Fibroblast of upper back skin (primary cell): ENCODE measurements at regions not wholly inside any gene's neighbourhood (a gene's known extent, or its start where the extent isn't known, plus 50 kb on each side); places are given as distances from the start of the nearest gene placed in this dataset.

Experiments
- DNase-seq: peaks from one replicate; pipeline ENCODE4 v3.0.0-alpha.2; 2013

DNA sequence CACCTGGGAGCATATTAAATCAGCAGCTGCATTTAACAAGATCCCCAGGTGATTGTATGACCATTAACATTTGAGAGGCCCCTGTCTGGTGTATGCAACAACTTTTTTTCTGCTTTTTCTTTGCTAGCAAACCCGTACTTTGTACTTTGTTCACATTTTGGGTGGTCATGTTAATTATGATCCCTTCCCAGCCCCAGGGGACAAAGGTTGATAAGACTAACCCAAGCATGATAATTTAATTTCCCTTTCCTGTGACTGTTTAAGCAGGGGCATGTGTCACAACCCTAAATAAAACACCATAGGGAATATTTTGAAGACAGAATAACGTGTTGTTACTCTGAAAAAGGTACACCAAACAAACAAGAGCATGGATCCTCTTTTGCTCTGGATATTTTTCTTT lies 332.0 kb downstream of the PCDH18 start:
- DNase-seq, result no peak

DNA sequence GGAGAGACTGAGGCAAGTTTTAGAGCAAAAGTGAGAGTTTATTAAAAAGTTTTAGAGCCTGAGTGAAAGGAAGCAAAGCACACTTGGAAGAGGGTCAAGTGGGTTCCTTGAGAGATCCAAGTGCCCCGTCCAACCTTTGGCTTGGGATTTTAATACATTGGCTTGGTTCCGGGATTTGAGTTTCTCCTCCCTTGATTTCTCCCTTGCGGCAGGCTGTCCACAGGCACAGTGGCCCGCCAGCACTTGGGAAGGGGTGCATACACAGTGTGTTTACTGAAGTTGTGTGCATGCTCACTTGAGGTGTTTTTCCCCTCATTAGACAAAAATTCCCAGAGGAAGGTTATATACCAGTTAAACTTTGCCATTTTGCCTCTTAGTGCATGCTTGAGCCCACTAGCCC lies 333.5 kb downstream of the PCDH18 start:
- DNase-seq, result no peak

GRCh38 chr4:137194670-137195069 lies 337.6 kb downstream of the PCDH18 start:
- no peak for DNase-seq

DNA sequence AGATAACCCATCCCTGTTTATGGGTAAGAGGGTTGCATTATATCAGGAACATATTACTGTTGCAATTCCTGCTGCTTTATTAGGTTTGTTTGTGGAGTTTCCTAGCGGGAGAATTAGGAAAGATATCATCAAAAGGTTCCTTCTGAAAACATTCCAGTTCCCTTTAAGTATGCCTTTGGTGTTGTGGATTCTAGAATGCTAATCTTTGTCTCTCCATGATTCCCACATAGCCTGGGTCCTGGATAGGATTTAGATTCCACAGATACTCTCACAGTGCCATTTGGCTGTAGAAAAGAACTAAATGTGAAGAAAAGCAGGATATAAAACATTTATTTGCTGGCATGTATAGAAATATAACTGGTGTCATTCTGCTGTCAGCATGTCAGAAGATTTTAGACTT lies 338.7 kb downstream of the PCDH18 start:
- DNase-seq, result no peak

GRCh38 chr4:137181293-137181899 lies 350.9 kb downstream of the PCDH18 start:
- no peak for DNase-seq

- no peak for DNase-seq
Measured at GRCh38 chr4:137180349-137180748, 351.9 kb downstream of the PCDH18 start.

GRCh38 chr4:137156807-137157206 lies 375.5 kb downstream of the PCDH18 start:
- DNase-seq, result peak; percentile 40

DNA sequence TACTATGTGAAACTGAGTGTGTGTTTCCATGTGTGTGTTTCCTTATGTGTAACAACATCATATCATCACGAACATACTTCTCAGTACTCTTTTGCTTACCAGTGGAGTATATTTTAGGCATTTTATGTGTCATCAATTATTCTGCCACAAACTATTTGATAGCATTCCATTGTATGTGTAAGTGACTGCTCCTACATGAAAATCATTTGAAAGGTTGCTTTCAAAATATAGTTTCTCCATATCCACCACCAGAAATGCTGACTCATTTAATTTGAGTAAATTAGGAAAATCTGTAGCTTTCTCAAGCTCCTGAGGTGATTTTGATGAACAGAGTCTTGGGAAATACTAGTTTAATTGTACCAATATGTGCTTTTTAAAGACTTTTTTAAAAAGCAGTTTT lies 376.2 kb downstream of the PCDH18 start:
- DNase-seq, result peak; percentile 95

- no peak for DNase-seq
Measured at GRCh38 chr4:137131201-137131600, 401.1 kb downstream of the PCDH18 start.

DNA sequence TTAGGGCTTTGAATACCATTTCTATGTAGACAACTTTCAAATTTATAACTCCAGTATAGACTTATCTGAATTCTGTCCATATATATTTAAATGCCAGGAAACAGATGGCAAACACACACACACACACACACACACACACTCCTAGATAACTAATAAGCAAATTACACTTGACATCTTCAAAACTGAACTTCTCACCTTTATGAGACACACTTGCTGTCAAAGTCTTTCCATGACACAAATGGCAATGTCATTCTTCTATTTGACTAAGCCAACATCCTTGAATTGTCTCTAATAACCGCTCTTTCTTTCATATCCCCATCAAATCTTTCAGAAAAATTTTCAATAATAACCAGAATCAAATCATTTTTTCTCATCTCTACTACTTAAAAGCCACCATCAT lies 402.4 kb downstream of the PCDH18 start:
- no peak for DNase-seq

- peak; percentile 72 for DNase-seq
Measured at GRCh38 chr4:137129441-137129840, 402.9 kb downstream of the PCDH18 start.

- peak; percentile 58 for DNase-seq
Measured at GRCh38 chr4:137125011-137125410, 407.3 kb downstream of the PCDH18 start.

DNA sequence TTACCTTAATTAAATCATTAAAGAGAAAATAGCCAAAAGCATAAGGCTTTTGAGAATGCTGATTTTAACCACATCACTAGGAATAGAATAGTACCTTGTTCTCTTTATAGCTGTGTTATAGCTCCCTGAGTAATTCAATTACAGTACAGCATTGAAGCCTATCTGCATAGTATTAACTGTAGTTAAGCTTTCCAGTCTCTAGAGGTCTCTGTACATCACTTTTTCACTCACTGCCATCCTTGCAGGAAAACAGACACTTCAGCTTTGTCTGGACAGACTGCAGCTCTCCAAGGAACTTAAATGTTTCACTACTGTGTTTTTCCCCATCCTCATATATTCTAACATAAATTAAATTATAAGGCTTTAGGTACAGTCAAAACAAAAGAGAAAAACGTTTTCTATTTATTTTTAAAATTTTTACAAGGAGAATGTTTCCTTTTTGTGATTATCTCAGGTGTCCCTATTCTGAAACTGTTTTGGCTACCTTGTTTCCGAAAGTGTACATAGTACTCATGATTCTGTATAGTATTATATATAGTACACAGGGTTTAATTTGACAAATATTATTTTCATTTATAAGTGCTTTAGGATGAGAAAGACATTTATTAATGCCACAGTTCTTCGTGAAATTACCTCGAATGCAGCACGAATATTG lies 407.9 kb downstream of the PCDH18 start:
- peak; percentile 77 for DNase-seq

GRCh38 chr4:137122876-137123275 lies 409.4 kb downstream of the PCDH18 start:
- DNase-seq, result no peak

DNA sequence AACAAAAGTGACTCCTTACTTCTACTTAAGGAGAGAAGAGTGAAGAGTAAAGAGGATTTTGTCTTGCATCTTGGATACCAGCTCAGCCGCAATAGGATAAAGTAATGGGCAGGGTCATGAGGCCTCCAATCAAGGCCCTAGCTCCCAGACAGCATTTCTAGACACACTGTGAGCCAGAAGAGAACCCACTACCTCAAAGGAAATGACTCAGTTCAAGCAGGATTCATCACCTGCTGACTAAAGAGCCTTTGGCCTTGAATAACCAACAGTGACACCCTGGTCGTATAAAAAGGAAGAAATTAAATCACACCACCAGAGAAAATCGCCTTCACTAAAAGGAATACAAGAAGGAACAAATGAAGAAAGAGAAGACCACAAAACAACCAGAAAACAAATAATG lies 416.1 kb downstream of the PCDH18 start:
- no peak for DNase-seq

- DNase-seq, result no peak
Measured at GRCh38 chr4:137106733-137107132, 425.6 kb downstream of the PCDH18 start.

- DNase-seq, result no peak
Measured at GRCh38 chr4:137106287-137106686, 426.0 kb downstream of the PCDH18 start.

GRCh38 chr4:137090951-137091350 lies 441.3 kb downstream of the PCDH18 start:
- no peak for DNase-seq

- DNase-seq, result peak; percentile 13
Measured at GRCh38 chr4:137083571-137084135, 448.6 kb downstream of the PCDH18 start.

DNA sequence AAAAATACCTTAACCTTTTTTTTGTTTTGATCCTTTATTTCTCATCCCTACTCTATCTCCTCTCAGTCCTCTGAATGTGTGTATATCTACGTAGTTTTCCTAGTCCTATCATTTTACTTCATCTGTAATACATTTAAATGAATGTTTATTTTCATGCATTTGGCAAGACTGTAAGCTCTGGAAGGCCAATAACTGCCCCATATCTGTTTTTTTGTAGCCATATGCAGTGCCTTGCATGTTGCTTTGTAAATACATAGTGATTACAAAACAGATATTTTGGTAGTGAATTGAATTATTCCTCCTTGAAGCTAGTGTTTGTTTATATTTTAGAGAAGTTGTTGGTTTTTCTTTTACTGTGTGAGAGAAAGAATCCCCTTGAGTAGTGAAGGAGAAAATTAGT lies 450.2 kb downstream of the PCDH18 start:
- DNase-seq, result no peak

DNA sequence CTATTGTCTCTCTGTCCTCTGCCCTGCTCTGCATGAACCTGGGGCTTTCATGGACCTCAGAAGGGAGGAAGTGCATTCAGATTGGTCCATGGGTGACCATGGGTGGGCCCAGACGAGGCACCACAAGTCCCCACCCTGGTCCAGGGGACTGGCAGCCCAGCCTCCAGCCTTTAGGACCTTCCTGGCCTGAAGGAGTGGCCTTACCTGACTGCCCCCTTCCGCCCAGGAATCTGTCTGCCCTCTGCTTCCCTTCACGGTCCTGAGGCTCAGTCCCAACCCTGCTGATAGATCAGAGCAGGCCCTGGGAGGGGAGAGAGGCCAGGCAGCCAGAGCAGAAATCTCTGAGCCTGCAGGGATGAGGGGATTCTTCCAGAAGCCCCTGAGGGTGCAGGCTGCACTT lies 455.4 kb downstream of the PCDH18 start:
- no peak for DNase-seq

- no peak for DNase-seq
Measured at GRCh38 chr4:137075586-137075985, 456.7 kb downstream of the PCDH18 start.

- no peak for DNase-seq
Measured at GRCh38 chr4:137070614-137071013, 461.7 kb downstream of the PCDH18 start.

GRCh38 chr4:137069473-137069872 lies 462.8 kb downstream of the PCDH18 start:
- DNase-seq, result no peak

DNA sequence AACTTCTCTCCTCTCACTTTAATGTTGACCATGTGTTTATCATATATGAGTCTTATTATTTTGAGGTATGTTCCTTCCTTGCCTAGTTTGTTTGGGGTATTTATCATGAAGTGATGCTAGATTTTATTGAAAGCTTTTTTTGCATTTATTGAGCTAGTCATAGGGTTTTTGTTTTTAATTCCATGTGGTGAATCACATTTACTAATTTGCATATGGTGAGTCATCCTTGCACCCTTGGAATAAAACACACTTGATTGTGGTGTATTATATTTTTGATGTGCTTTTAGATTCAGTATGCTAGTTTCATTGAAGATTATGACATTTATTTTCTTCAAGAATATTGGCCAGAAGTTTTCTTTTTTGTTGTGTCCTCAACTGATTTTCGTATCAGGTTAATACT lies 464.6 kb downstream of the PCDH18 start:
- peak; percentile 4 for DNase-seq
